ENCODE measurements at regions not wholly inside any gene's neighbourhood (a gene's known extent, or its start where the extent isn't known, plus 50 kb on each side); places are given as distances from the start of the nearest gene placed in this dataset.

DNA sequence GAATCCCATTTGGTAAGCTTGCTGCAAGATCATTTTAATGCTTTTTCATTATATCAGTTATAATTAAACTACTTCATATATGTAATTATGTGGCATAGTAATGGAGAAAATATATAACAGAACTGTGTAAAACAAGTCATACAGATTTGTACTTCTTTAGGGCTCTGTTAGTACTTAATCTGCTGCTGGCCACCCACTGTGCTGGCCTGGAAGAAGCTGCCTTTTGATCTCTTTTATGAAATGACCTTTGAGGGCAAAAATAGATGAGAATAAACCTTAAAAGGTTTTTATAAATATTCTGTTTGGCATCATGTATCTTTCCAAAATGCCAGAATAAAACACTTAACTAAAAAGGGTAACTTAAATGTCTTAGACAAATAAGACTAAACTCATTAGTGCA is 262.9 kb downstream of the ZIC1 start:
- TF ChIP-seq POLR2A (IDR thresholded peaks at IDR 0.05), result no peak
- TF ChIP-seq, protein P1, sequence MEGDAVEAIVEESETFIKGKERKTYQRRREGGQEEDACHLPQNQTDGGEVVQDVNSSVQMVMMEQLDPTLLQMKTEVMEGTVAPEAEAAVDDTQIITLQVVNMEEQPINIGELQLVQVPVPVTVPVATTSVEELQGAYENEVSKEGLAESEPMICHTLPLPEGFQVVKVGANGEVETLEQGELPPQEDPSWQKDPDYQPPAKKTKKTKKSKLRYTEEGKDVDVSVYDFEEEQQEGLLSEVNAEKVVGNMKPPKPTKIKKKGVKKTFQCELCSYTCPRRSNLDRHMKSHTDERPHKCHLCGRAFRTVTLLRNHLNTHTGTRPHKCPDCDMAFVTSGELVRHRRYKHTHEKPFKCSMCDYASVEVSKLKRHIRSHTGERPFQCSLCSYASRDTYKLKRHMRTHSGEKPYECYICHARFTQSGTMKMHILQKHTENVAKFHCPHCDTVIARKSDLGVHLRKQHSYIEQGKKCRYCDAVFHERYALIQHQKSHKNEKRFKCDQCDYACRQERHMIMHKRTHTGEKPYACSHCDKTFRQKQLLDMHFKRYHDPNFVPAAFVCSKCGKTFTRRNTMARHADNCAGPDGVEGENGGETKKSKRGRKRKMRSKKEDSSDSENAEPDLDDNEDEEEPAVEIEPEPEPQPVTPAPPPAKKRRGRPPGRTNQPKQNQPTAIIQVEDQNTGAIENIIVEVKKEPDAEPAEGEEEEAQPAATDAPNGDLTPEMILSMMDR (IDR thresholded peaks at IDR 0.05 in 8 of 11, conservative IDR thresholded peaks at IDR 0.05 in 3 of 11), result no peak
- TF ChIP-seq POLR2AphosphoS5 (IDR thresholded peaks at IDR 0.05), result no peak
